ENCODE measurements at regions not wholly inside any gene's neighbourhood (a gene's known extent, or its start where the extent isn't known, plus 50 kb on each side); places are given as distances from the start of the nearest gene placed in this dataset.

- no peak for TF ChIP-seq CTCF (IDR thresholded peaks at IDR 0.05)
- TF ChIP-seq POLR2A (IDR thresholded peaks at IDR 0.05), result no peak
These were observed 135.3 kb downstream of the ZIC5 start for GRCh38 chr13:99836291-99836690.
